GM21529 (cell line): ENCODE measurements at regions not wholly inside any gene's neighbourhood (a gene's known extent, or its start where the extent isn't known, plus 50 kb on each side); places are given as distances from the start of the nearest gene placed in this dataset.

ENCODE experiments used
- ATAC-seq: cut with Tn5 transposase; IDR thresholded peaks from one replicate; pipeline ENCODE4 v1.9.1; 2021; ENCODE audit not compliant: unreplicated experiment

DNA sequence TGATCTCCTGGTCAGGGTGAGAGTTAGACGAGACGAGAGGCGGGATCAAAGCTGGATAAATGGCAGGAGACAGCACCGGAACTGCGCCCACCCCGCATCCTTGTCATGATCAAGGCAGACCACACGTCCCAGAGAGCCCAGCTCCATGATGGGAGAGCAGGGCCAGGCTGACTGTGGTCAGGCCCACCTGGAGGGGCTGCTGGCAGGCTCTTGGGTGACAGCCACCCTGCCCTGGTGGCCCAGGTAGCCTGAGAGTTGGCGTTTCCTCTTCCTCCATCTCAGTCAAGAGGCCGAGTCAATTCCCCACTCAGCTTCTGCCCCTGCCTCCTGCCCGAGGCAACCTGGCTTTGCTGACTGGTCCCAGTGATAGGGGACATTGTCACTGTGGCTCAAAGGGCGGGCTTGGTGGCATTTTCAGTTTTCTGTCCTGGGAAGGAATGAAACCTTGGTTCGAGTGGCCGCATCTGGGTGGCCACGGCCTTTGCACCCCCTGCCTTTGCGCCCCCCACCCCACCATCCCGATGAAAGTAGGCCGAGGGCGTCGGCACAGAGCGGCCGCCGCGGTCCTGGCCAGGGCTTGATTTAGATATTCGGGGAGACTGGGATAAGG lies 60.8 kb upstream of the PPARA start:
- ATAC-seq = no peak

DNA sequence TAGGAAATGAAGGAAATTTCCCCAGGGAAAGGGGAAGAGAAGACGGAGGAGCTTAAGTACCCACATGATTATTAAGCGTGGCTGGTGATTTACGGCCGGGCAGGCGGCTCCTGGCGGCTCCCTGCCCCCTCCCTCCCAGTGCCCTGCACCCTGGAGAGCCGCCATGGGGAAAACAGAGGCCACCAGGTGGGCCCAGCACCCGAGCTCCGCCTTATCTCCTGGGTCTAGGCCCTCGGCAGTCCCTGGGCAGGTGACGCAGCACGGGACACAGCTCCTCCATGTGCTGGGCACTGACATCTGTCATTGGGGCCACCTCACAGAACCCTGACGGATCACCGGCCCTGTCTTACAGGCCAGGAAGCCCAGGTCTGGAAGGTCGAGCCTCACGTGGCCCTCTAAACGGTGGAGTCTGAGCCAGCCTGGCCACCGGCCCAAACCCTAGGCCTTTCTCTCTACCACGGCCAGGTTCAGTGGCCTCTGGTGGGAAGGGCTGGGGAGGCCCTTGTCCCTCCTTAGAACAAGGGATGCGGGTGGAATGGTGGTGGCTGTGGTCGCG lies 60.2 kb upstream of the PPARA start:
- ATAC-seq = no peak

DNA sequence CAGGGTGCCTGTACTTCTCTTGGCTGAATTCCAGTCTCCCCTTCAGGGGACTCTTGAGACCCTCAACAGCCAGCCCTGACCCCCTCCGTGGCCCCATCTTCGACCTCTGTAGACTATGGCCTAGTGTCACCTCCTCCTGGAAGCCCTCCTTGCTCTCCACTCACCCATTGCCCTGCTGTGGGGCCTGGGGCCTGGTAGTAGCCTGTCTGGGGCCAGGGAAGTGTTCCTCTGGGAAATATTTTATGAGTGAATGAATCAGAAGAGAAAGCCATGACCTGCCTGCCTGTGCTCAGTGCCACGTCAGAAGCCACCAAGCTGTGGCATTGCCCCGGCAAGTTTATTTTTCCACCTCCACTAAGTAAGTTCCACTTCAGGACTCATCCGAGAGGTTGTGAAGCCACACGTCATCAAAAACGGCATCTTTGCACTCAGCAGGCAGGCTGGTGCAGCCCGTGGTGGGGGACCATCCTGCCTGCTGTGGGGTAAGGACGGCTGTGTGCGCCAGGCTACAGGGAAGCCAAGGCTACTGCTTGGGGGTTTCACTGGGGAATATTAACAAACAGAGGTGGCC lies 59.6 kb upstream of the PPARA start:
- ATAC-seq = no peak

DNA sequence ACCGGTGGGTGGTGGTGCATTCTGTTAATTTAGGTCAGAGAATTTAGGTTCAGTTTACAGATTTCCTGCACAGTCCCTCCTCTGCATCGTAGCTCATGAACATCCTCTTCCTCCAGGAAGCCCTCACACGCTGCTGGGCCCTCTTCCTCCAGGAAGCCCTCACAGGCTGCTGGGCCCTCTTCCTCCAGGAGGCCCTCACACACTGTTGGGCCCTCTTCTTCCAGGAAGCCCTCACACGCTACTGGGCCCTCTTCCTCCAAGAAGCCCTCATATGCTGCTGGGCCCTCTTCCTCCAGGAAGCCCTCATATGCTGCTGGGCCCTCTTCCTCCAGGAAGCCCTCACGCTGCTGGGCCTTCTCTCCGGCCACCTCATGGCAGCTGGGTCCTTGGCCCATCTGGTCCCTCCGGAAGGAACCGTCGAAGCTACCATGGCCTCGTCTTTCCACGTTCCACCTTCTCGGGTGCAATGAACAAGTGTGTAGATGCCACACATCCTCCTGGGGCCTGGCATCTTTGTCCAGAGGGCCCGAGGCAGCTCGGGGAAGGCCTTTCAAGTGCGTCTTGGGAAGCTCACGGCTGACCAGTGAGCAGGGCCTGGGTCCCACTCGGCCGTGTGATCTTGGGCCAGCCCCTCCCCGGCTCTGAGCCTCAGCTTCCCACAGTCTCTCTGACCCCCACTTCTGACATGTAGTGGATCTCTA lies 58.9 kb upstream of the PPARA start:
- no peak for ATAC-seq

DNA sequence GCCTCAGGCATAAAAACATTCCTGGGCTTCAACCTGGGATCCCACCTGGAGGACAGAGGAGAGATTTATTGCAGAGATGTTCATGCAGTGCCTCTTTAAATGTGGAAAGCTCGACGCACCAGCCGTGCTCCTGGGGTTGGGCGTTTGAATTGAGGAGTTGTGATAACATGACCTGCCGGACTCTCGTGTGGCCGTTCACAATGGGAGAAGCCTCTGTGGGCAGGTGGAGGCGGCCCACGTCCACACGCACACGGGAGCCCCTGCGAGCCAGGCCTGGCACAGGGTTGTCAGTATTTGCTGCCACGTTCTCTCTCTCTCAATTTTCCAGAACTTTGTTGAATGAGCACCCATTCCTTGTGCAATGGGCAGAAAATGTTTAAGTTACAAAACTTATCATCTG lies 58.3 kb upstream of the PPARA start:
- no peak for ATAC-seq

DNA sequence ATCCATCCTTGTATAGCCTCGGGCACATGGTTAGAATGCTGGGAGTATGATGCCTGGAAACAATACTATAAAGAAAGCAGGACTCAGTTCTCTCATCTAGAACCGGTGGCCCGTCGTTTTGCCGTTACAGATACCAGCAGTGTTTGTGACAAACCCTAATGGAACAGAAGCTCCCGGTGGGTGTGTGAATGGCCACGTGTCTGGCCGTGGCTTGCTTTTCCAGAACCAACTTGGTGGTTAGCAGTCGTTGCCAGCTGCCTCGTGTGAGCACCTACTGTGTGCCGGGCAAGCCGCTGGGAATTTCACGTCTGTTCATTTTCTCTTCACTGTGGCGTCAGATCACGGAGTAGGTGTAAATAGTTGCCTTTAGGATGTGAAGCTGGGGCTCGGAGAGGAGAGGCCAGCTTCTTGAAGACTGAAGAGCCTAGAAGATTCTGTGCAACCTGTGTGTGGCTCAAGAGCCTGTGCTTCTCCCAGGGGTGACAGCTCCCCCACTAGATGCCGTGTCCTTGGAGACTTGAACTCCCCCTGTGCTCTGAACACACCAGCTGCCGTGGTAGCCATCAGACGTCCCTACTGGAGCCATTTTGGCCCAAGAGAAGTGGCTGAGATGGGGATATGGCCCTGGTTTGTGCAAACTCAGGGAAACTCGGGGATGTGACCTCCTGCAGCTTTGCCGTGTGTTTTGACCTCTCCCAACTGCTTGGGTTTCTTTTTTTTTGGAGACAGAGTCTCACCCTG lies 57.5 kb upstream of the PPARA start:
- no peak for ATAC-seq

DNA sequence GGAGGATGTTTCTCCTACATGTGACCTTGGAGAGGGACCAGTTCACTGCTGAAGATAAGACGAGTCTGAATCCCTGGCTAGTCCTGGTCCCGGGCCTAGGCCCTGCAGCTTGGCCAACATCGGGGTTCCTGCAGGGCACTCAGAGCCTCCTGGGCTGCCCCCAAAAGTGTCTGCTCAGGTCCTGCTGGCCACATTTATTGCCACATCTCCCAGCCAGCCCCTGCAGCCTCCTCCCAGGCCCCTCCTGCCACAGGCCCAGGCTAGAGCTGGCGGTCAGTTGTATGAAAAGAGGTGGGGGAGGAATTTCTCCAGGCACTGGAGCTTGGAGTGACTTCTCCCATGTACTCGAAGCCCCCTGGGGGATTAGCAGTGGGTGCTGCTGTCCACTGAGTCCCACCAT lies 56.5 kb upstream of the PPARA start:
- no peak for ATAC-seq

GRCh38 chr22:46094676-46095075 lies 55.6 kb upstream of the PPARA start:
- no peak for ATAC-seq

GRCh38 chr22:46096051-46096450 lies 54.3 kb upstream of the PPARA start:
- ATAC-seq = no peak

- no peak for ATAC-seq
These were observed 53.6 kb upstream of the PPARA start for GRCh38 chr22:46096706-46097230.

DNA sequence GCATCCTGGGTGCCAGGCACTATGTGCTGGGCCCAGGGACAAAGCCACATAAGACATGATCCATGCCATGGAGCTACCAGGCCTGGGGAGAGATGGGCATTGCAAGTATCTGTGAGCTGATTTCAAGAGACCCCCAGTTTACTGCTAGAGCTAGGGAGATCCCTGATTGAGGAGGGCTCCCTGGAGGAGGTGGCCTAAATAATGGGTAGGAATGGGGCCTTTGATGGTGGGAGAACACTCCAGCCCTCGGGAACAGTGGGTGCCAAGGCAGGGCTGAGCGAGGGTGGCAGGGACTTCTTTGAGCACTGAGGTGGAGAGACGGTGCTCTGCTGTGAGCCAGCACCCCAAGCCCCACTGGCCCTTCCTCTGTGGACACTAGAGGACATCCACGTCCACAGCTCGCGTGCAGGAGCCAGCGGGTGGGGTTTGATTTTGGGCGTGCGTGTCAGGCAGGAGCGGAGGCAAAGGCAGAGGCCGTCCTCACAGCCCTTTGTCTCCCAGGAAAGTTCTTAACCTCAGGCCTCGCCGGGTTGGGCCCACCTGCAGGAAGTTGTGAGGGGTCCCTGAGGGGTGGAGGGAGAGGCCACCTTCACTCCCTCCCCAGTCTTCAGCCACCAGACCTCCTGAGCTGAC lies 52.9 kb upstream of the PPARA start:
- ATAC-seq = no peak

- no peak for ATAC-seq
These were observed 51.5 kb upstream of the PPARA start for GRCh38 chr22:46098525-46099475.

- ATAC-seq = no peak
These were observed 50.6 kb upstream of the PPARA start for GRCh38 chr22:46099740-46100139.

DNA sequence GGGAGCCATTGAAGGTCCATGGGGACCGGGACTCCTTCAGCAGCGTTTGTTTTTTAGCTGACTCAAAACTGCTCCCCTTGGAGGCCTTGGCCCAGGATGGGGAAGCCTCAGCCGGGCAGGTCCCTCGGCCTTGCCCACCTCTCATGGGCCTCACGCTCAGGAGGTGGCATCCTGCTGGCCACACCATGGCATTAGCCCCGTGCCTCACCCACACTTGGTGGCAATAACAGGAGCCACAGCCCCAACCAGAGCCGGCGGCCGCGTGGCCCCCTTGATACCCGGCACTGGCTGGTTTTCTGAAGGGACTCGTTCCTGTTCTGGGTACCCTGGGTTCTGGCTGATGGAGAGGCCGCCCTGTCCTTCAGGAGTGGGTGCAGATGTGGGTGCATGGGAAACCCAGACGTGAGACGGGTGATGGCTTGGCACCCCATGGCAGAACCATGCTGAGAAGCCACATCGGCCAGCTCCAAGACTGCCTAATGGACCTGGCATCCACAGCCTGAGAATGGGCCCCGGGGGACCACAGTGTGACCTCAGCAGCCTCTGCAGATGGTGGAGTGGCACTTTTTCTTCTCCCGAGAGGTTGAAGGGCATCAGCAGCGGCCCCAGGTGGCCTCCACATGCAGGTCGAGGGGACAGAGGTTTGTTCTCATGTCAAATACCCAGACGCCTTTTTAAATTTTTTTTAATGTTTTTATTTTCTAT lies 49.8 kb upstream of the PPARA start:
- ATAC-seq = no peak
